ENCODE measurements at regions not wholly inside any gene's neighbourhood (a gene's known extent, or its start where the extent isn't known, plus 50 kb on each side); places are given as distances from the start of the nearest gene placed in this dataset.

DNA sequence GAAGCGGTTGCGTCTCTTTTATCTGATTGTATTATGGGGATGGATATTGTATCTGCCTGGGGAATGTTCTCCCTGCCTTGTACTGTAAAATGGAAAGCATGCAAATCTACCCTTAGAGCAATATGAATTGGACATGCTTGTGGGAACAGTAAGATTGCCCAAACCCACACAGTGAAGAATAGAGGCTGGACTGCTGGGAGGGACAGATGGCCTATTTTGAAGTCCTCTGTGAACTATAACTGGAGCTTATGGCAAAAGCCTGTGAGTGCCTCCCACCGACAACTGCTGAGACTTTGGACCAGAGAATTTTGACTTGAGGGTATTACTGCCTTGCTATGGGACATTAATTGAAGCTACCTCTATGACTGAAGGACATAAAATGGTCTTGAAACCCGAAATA, 168.9 kb downstream of the ERCC6L2 start:
- Histone ChIP-seq H3K9ac (ENCODE audit: low read depth, low read length) (no peak overlapping the region), H2AFZ (ENCODE audit: low read depth, low read length) (no peak overlapping the region), H4K20me1 (ENCODE audit: insufficient read depth, low read length) (no peaks in the 10 kb centered on the region), H3K36me3 (ENCODE audit: insufficient read depth, low read length) (no peaks in the 10 kb centered on the region), H3K9me3 (ENCODE audit: insufficient read depth, low read length, severe bottlenecking) (no peaks in the 10 kb centered on the region), H3K4me1 (ENCODE audit: insufficient read depth, low read length) (no peaks in the 10 kb centered on the region), H3K79me2 (ENCODE audit: insufficient read depth, low read length) (no peaks in the 10 kb centered on the region), H3K27ac (ENCODE audit: low read length) (no peak overlapping the region), H3K4me3 (ENCODE audit: low read depth in 1 of 2, low read length in 2 of 2) (no peak overlapping the region), H3K4me2 (ENCODE audit: insufficient read depth, low read length) (no peak overlapping the region), H3K27me3 (ENCODE audit: insufficient read depth, low read length, poor library complexity) (no peaks in the 10 kb centered on the region)
- DNase-seq = no peak
- TF ChIP-seq EZH2 (IDR thresholded peaks at IDR 0.05; ENCODE audit: borderline replicate concordance, low read depth, low read length, severe bottlenecking) = no peak
- TF ChIP-seq, protein P1, sequence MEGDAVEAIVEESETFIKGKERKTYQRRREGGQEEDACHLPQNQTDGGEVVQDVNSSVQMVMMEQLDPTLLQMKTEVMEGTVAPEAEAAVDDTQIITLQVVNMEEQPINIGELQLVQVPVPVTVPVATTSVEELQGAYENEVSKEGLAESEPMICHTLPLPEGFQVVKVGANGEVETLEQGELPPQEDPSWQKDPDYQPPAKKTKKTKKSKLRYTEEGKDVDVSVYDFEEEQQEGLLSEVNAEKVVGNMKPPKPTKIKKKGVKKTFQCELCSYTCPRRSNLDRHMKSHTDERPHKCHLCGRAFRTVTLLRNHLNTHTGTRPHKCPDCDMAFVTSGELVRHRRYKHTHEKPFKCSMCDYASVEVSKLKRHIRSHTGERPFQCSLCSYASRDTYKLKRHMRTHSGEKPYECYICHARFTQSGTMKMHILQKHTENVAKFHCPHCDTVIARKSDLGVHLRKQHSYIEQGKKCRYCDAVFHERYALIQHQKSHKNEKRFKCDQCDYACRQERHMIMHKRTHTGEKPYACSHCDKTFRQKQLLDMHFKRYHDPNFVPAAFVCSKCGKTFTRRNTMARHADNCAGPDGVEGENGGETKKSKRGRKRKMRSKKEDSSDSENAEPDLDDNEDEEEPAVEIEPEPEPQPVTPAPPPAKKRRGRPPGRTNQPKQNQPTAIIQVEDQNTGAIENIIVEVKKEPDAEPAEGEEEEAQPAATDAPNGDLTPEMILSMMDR (IDR thresholded peaks at IDR 0.05; ENCODE audit: borderline replicate concordance, extremely low read depth, low read length, poor library complexity, severe bottlenecking) = no peak
- ATAC-seq (ENCODE audit: insufficient read depth, low read depth) = no peak

DNA sequence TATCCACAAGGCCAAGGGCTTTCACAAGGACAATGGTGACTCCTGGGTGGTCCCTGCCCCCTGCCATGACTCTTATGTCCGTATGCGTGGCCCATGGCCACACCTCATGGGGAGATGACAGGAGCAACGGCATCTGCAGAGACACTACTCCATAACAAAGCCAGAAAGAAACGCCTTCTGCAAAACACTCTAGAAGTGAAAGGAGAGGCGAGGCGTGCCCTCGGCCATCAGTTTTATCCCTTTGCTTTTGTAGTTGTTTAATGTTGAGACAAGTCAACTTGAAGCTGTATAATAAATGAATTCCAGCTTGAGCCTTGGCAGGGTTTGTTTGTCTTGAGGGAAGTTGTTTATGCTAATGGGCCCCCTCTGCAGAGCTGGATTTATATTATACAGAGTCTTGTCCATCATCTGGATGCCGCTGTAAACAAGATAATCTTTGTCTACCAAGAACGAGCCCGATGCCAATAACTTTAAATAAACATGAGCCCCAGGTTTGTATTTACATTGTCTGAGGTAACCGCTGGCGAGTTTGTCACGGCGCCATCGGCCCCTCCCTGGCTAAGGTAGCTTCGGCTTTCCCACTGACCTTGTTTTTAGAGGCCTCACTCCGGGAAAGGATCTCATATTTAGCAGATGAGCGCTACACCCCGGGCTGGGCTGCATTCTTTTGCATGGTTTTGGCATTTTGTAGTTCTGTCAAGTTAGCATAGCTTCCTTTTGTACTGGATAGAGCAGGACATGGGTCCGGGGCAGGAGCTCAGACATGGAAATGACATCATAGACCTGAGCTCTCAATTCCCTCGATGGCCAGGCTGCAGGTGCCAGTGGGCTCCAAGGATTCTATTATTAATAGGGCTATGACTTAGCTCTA, 165.3 kb downstream of the ERCC6L2 start:
- no peaks in the 10 kb centered on the region for H4K20me1 ChIP-seq (ENCODE audit: insufficient read depth, low read length)
- TF ChIP-seq, protein P1 (IDR thresholded peaks at IDR 0.05; ENCODE audit: borderline replicate concordance, extremely low read depth, low read length, poor library complexity, severe bottlenecking) = no peak
- TF ChIP-seq EZH2 (IDR thresholded peaks at IDR 0.05; ENCODE audit: borderline replicate concordance, low read depth, low read length, severe bottlenecking) = no peak
- no peak overlapping the region for H3K27ac ChIP-seq (ENCODE audit: low read length)
- no peak overlapping the region for H2AFZ ChIP-seq (ENCODE audit: low read depth, low read length)
- no peak for ATAC-seq (ENCODE audit: insufficient read depth, low read depth)
- no peaks in the 10 kb centered on the region for H3K4me1 ChIP-seq (ENCODE audit: insufficient read depth, low read length)
- H3K9me3 ChIP-seq (ENCODE audit: insufficient read depth, low read length, severe bottlenecking) = peaks cover 7% of the 10 kb centered on the region
- H3K27me3 ChIP-seq (ENCODE audit: insufficient read depth, low read length, poor library complexity) = no peaks in the 10 kb centered on the region
- H3K9ac ChIP-seq (ENCODE audit: low read depth, low read length) = no peak overlapping the region
- no peak overlapping the region for H3K4me3 ChIP-seq (ENCODE audit: low read depth in 1 of 2, low read length in 2 of 2)
- H3K36me3 ChIP-seq (ENCODE audit: insufficient read depth, low read length) = no peaks in the 10 kb centered on the region
- no peaks in the 10 kb centered on the region for H3K79me2 ChIP-seq (ENCODE audit: insufficient read depth, low read length)
- DNase-seq = no peak
- H3K4me2 ChIP-seq (ENCODE audit: insufficient read depth, low read length) = no peak overlapping the region

DNA sequence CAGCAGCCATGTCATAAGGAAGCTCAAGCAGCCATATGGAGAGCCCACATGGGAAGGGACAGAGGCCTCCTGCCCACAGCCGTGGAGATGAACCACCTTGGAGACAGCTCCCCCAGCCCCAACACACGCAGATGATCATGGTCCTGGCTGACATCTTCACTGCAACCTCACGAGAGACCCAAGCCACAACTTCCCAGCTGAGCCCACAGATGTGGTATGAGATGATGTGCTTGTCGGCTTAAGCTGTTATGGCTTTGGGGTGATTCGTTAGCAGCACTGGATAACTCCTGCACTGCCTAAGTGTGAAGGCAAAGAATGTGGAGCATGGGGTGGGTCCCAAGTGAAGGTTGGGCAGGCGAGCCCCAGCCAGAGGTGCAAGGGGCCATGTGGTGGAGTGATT, 163.4 kb downstream of the ERCC6L2 start:
- DNase-seq = peak; percentile 26
- Histone ChIP-seq H3K36me3 (ENCODE audit: insufficient read depth, low read length) (no peaks in the 10 kb centered on the region), H3K27ac (ENCODE audit: low read length) (no peak overlapping the region), H4K20me1 (ENCODE audit: insufficient read depth, low read length) (no peaks in the 10 kb centered on the region), H3K9me3 (ENCODE audit: insufficient read depth, low read length, severe bottlenecking) (peaks cover 14% of the 10 kb centered on the region), H3K4me2 (ENCODE audit: insufficient read depth, low read length) (no peak overlapping the region), H3K9ac (ENCODE audit: low read depth, low read length) (no peak overlapping the region), H3K79me2 (ENCODE audit: insufficient read depth, low read length) (no peaks in the 10 kb centered on the region), H3K27me3 (ENCODE audit: insufficient read depth, low read length, poor library complexity) (no peaks in the 10 kb centered on the region), H3K4me1 (ENCODE audit: insufficient read depth, low read length) (no peaks in the 10 kb centered on the region), H2AFZ (ENCODE audit: low read depth, low read length) (no peak overlapping the region), H3K4me3 (ENCODE audit: low read depth in 1 of 2, low read length in 2 of 2) (no peak overlapping the region)
- peak; percentile 71; the same call in 2 of the 3 replicates for ATAC-seq (ENCODE audit: insufficient read depth, low read depth)
- TF ChIP-seq EZH2 (IDR thresholded peaks at IDR 0.05; ENCODE audit: borderline replicate concordance, low read depth, low read length, severe bottlenecking) = no peak
- TF ChIP-seq, protein P1 (IDR thresholded peaks at IDR 0.05; ENCODE audit: borderline replicate concordance, extremely low read depth, low read length, poor library complexity, severe bottlenecking) = no peak

All from DND-41 (cell line).